HG03342 (cell line): ENCODE measurements at regions not wholly inside any gene's neighbourhood (a gene's known extent, or its start where the extent isn't known, plus 50 kb on each side); places are given as distances from the start of the nearest gene placed in this dataset.
"Not testable (repeated sequence)": the region's sequence is repeated elsewhere in the genome, so short reads cannot be mapped to it uniquely, and the experiment has no call there.

ENCODE experiments used
- ATAC-seq: cut with Tn5 transposase; IDR thresholded peaks from one replicate; pipeline ENCODE4 v1.9.1; 2021; ENCODE audit warnings: mild to moderate bottlenecking, moderate library complexity; ENCODE audit not compliant: unreplicated experiment

GRCh38 chr2:66632882-66633281 is 198.0 kb downstream of the MEIS1 start:
- ATAC-seq: not testable (repeated sequence)

GRCh38 chr2:66633631-66634030 is 198.7 kb downstream of the MEIS1 start:
- ATAC-seq: no peak

DNA sequence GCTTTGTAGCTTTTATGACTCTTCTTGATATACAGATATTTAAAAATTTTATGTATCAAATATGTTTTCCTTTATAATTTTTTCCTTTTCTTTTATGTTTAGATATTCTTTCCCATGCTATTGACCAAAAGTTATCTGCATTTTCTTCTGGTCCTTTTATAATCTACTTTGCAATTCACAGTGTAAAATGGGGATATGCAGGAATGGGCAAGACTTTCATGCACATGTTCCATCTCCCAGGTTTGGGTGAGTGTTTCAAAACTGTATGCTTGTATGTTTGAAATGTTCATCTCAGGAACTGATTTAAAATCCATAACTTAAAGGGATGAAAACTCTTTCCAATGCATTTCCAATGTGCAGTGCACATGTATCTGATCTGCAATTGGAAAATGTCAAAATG is 199.9 kb downstream of the MEIS1 start:
- no peak for ATAC-seq

DNA sequence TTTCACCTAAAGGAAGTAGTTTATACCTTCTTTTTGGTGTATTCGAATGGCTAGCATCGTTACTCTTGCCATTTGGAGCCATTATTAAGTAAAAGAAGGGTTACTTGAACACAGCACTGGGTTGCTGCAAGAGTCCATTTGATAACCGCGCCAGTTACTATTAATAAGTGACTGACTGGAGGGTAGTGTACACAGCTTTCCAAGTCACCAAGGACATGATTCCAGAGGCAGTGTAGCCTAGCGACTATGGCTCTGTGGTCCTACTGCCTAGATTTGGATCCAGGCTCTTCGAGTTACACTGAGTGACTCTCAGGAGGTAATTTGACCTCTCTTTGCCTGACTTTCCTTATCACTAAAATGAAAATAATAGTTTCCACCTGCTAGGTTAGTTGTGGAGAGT is 206.8 kb downstream of the MEIS1 start:
- no peak for ATAC-seq

DNA sequence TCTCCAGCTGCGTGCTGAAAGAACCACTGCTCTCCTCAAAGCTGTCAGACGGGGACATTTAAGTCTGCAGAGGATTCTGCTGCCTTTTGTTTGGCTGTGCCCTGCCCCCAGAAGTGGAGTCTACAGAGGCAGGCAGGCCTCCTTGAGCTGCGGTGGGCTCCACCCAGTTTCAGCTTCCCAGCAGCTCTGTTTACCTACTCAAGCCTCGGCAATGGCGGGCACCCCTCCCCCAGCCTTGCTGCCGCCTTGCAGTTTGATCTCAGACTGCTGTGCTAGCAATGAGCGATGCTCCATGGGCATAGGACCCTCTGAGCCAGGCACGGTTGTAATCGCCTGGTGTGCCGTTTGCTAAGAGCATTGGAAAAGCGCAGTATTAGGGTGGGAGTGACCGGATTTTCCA is 213.2 kb downstream of the MEIS1 start:
- ATAC-seq: not testable (repeated sequence)

DNA sequence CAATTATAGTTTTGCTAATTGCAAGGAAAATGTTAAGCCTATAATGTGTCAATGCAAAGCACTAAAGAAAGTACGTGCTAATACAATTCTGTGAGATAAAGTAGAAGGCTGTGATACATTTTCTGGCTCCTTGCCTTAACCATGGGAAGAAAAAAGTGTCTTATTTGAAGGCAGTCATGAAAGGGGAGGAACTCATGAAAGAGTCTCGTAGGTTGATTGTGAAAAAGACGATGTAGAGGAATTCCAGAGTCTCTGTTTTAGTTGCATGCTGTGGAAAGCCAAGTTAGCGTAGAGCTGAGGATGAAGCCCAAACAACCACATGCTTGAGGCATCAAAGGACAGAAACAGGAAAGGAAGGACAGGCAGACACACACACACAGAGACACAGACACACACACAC is 214.1 kb downstream of the MEIS1 start:
- no peak for ATAC-seq

GRCh38 chr2:66651295-66651694 is 216.4 kb downstream of the MEIS1 start:
- no peak for ATAC-seq

DNA sequence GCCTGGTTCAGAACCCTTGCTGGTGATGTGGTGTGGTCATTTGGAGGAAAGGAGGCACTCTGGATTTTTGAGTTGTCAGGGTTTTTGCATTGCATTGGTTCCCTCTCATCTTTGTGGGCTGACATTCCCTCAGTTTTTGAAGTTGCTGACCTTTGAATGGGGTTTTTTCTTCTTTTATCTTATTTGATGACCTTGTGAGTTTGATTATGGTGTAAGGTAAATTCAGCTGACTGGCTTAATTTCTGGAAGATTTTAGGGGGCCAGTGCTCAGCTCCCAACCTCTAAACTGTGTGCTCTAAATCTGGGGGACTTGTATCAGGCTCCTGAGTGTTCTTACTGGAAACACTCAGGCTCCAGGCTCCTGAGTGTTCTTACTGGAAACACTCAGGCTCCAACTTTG is 225.9 kb downstream of the MEIS1 start:
- ATAC-seq: no peak

DNA sequence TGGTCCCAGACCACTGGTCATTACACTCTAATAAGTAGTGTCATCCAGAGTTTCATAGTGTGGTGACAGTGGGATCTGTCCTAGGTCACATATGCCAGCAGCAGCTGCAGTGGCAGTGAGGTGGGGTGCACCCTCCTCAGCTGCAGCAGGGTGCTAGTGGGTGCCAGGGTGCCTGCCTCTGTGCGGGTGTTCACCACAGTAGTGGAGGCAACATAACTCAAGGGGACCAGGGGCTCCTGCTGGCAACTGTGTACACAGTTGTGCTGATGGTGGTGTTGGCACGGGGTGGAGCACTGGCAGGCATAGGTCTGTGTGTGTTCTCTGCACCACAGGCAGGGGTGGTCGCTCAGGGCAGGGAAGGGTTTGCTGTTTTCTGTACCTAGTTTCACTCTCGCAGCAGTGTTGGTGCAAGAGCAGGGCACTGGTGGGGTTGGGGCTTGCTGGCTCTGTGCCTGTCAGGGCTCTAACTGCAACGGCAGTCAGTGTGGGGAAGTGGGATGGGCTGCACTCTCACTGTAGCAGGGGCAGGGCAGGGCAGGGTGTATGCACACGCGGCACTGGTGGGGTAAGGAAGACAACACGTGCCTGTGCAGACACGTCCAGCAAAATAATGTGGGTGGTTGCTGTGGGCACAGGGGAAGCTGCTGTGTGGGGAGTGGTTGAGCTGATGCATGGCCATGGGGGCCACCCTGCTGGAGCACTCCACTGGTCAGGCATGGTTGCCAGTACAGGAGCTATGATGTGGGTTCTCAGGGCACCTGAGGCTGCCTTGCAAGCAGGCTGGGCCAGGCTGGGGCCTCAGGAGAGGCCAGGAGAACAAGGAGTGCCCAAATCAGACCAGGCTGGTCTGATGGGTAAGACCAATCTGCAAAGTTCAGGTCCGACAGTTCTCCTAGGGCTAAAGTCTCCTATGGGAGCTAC is 226.6 kb downstream of the MEIS1 start:
- no peak for ATAC-seq

- no peak for ATAC-seq
Observed at GRCh38 chr2:66665124-66665984, 230.4 kb downstream of the MEIS1 start.

GRCh38 chr2:66667301-66667700 is 232.4 kb downstream of the MEIS1 start:
- no peak for ATAC-seq

DNA sequence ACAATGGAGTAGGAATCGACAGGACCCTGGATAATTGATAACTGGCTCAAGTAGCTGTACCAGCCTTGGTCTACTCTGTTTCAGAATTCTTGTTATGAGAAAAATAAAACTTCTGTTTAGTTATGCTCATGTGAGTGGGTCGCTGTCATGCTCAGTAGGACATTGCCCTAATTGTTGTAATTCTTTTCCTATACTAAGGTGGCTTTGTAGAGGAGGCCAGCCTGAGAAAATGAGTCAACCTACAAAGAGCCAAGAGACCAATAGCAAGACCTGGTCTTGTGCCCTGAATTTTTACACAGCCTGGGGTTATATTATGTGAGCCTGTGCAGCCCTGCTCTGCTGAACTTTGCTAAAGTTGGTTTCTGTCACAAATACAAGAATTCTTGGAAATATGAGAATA is 238.4 kb downstream of the MEIS1 start:
- ATAC-seq: no peak

DNA sequence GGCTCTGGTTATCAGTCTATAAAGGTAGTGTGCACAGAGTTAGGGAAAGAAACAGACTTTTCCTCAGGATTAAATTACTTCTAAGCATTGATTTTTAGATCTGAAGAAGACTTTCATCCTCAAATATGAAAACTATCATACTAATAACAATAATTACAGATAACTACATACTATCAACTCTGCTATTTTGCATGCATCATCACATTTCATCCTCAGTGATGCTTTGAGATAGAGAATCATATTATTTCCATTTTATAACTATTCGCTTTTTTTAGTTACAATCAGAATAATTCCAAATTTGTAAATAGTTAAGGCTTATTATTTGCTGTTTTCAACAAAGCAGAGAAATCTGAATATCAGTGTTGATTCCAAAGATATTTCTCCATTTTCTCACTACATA is 239.2 kb downstream of the MEIS1 start:
- no peak for ATAC-seq

DNA sequence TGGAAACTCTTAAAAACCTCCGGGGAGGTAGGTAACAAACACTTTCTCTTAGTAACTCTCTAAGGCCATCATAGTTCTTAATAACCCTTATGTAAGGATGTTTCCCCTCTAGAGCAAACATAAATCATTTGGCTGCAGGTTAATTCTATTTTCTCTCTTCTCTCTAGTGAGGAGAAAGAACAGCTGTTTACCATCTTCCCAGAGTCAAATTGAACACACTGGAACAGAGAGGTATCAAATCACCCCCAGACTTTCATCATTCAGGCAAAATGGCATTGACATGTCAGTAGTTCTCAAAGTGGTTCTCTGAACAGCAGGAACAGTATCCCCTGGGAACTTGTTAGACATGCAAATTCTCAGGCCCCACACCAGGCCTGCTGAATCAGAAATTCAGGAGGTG is 240.7 kb downstream of the MEIS1 start:
- no peak for ATAC-seq

DNA sequence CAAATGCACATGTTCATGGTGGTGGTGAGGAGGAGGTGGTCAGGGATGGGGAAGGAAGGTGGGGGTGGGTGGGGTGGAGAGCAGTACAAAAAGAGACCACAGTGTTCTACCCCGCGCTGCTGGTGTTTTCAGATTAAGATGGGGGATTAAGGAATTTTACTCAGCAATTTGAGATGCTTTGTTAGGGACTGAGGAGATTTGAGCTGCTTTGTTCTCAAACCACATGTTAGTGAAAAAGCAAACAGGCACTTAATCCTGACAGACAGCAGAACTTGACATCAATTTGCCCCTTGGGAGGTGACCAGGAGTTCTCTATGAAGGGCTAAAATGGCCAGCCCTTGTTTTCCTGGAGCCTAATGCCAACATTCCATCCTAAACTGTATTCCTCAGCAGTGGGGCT is 244.5 kb downstream of the MEIS1 start:
- no peak for ATAC-seq

DNA sequence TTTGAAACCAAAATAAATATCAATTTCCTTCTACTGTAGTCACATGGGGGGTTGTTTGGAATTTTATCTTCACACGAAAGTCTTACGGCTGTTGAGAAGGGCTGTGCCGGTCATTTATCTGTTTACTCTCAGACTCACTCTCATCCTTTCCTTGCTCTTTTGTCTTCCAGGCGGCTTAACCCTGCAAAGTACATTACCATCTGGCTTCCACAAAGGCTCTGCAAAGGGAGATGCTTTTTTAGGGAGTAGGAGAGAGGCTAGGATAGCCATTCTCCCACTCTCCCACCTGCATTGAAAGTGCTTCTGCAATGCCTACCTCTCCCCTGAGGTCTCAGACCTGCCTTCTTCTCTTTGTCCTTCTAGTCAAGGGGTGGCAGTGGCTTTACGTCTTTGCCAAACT is 247.6 kb downstream of the MEIS1 start:
- no peak for ATAC-seq

DNA sequence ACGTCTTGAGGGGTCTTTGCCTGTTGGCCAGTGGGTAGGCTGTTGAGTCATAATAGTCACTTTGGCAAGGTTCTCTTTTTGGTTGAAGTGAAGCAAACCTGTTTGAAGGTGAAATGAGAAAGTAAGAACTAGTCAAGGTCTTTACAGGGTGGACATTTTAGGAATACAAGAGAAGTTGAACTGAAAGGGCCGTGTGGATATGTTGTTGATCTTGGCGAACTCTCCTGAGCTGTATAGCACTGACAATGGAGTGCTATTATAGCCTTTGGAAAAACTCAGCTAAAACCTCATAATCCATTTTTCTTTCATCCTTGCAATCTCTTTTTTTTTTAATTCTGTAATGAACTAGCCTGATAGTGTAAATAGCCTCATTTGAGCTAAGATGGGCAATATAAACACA is 248.1 kb downstream of the MEIS1 start:
- no peak for ATAC-seq

GRCh38 chr2:66683599-66683998 is 248.7 kb downstream of the MEIS1 start:
- ATAC-seq: no peak

- ATAC-seq: no peak
Observed at GRCh38 chr2:66684289-66684688, 249.4 kb downstream of the MEIS1 start.

DNA sequence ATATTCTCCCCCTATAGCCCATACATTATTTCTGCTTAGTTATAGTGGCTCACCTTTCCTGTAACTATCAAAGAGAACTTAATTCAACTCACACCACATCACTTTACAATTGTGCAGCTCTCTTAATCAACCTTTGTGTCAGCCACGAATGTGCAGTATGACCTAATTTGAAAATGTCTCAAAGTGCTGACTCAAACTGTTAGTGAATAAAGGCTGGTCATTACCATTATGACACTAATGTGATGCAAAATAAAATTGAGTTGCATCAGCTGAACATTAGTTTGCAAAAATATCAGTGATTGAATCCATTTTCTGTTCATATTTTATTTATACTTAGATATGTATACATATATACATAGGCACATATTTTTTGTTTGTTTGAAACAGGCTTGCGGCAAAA is 251.8 kb downstream of the MEIS1 start:
- ATAC-seq: no peak

- ATAC-seq: no peak
Observed at GRCh38 chr2:66688951-66689350, 254.0 kb downstream of the MEIS1 start.

DNA sequence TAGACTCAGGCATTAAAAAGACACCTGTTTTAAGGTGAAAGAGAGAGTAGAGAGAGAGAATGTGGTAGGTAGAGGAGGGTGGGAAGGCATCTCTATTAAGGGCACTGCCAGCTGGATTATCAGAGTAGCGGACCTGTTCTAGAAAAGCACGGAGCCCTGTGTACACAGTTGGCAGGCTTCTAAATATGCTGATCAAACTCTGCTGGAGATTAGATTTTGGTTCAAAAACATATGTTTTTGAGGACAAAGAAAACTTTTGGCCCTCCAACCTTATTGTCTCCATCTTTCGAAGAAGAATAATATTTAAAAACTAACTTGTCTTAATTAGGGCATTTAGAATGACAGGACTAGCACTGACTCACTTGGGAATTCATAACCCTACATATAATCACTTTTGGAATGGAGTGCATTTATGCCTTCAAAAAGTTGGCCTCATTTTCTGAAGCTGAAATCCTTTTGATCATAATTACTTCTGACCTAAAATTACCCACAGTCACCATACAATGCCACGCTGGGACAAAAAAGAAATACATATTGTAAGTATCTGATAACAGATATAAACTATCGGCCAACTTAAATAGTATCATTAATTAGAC is 254.6 kb downstream of the MEIS1 start:
- ATAC-seq: no peak
